IPS DF 6.9 (cell line): ENCODE measurements at regions not wholly inside any gene's neighbourhood (a gene's known extent, or its start where the extent isn't known, plus 50 kb on each side); places are given as distances from the start of the nearest gene placed in this dataset.
A peak's percentile ranks its signal among the peaks of the same experiment; 100 is the strongest.

Experiments used
- DNase-seq: peaks from one replicate; pipeline ENCODE4 v3.0.0-alpha.2; 2013; ENCODE audit warnings: low read depth, low spot score
- H3K27ac ChIP-seq: one replicate; pipeline ENCODE4 v1.5.1; 2013; ENCODE audit warnings: low read length, control low read depth
- H3K27me3 ChIP-seq: 2 replicates; pipeline ENCODE4 v1.6.1; 2013; ENCODE audit warnings: mild to moderate bottlenecking, low read length; ENCODE audit not compliant: control insufficient read depth, insufficient read depth
- H3K36me3 ChIP-seq: 2 replicates; pipeline ENCODE4 v1.6.1; 2013; ENCODE audit warnings: low read length; ENCODE audit not compliant: control insufficient read depth, insufficient read depth
- H3K4me1 ChIP-seq: 2 replicates; pipeline ENCODE4 v1.6.1; 2013; ENCODE audit warnings: low read length; ENCODE audit not compliant: control insufficient read depth, insufficient read depth
- H3K4me3 ChIP-seq: 2 replicates; pipeline ENCODE4 v1.5.1; 2013; ENCODE audit warnings: mild to moderate bottlenecking, low read length
- H3K9me3 ChIP-seq: 2 replicates; pipeline ENCODE4 v1.6.1; 2013; ENCODE audit warnings: low read length, inconsistent platforms; ENCODE audit not compliant: control insufficient read depth, insufficient read depth
- WGBS: extraction: QIAGEN DNeasy Blood & Tissue Kit; methylation state at CpG from one replicate; pipeline ENCODE4 v1.1.7; 2013; ENCODE audit warnings: mixed read lengths, missing lambda C conversion rate; ENCODE audit not compliant: insufficient read length, insufficient coverage; 5-methylcytosine and 5-hydroxymethylcytosine counted together

DNA sequence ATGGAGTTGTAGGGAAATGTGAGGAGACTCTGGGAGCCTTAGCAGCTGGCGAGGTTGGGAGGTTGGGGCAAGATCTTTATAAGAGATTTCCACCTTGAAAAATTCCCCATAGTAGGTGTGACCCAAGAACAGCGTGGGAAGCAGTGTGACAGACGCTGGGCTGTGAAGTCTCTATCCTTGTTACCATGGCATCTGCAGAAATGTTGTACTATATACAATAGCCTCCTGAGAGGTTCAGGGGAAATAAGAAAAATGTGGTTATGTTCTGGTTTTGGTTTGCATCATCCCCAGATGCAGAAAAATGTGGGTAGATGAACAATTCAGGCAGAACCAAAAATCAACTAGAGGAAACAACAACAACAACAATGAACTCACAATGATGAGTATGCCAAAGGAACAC, 498.6 kb downstream of the SH2D4B start:
- H3K27me3 ChIP-seq = no peaks in the 10 kb centered on the region
- H3K9me3 ChIP-seq = no peaks in the 10 kb centered on the region
- WGBS = no CpG with 5 or more reads among the region's 3 CpGs
- no peak for DNase-seq
- no peaks in the 10 kb centered on the region for H3K4me1 ChIP-seq
- no peak overlapping the region for H3K4me3 ChIP-seq
- H3K36me3 ChIP-seq = no peaks in the 10 kb centered on the region
- H3K27ac ChIP-seq = no peak overlapping the region

DNA sequence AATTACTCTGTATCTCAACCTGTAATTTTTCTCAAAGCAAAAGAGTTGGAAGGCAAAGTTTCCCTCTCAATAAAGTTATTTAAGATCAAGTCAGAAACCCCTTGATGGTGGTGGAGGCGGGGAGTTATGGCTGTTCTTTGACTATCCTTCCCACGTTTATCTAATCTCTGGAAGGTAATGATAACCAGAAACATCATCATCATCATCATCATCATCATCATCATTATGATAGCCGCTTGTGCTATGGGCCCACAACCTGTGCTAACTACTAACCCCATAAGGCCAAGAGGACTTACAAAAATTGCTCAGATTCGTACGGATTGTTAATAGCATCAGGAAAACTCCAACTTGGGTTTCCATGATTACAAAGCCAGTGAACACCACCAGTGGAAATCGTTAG, 502.3 kb downstream of the SH2D4B start:
- Histone ChIP-seq H3K27ac (no peak overlapping the region), H3K36me3 (no peaks in the 10 kb centered on the region), H3K9me3 (no peaks in the 10 kb centered on the region), H3K4me3 (no peak overlapping the region), H3K4me1 (0 out of 2 replicates have a peak, but pooled peaks cover 2% of the 10 kb centered on the region), H3K27me3 (no peaks in the 10 kb centered on the region)
- WGBS = no CpG with 5 or more reads among the region's 6 CpGs
- DNase-seq = no peak

DNA sequence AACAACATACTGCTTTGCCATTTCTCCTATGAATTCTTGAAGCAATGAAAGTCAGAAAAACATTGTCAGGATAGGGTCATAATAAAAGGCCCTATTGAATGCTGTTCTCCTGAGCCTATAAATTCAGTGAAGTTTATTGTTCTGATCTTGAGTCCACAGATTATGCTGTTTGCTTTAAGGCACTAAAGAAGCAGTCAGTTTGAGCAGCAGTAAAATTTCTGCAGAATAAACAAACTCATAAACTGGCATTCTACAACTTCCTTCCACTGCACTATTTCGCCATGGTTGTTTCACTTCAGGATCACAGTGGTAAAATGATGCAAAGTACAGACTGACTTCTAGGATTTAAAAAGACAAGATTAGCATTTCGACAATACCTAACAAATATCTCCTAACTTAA, 503.2 kb downstream of the SH2D4B start:
- Histone ChIP-seq H3K4me1 (0 out of 2 replicates have a peak, but pooled peaks cover 2% of the 10 kb centered on the region), H3K4me3 (no peak overlapping the region), H3K9me3 (no peaks in the 10 kb centered on the region), H3K36me3 (no peaks in the 10 kb centered on the region), H3K27ac (no peak overlapping the region), H3K27me3 (no peaks in the 10 kb centered on the region)
- WGBS = 100% methylated on average over 1 of the region's 2 CpGs
- no peak for DNase-seq

DNA sequence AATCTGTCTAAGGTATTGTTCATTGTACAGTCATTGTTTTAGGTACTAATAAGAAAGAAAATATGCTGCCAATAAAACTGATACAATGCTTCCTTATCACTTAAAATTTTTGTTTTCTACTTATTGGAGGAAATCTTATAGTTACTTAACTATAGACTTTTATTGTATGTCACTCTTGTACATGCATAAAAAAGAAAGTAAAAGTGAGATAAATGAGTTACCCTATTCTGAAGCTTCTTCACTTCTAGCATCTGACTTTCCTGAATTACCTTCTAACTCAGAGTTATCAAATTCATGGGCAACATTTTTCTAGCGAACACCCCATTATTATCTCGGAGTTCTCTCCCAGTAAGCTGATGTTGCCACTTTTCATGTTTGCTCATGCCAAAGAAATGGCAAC, 504.9 kb downstream of the SH2D4B start:
- H3K27me3 ChIP-seq = no peaks in the 10 kb centered on the region
- no peak overlapping the region for H3K4me3 ChIP-seq
- H3K27ac ChIP-seq = no peak overlapping the region
- H3K4me1 ChIP-seq = 0 out of 2 replicates have a peak, but pooled peaks cover 2% of the 10 kb centered on the region
- no peaks in the 10 kb centered on the region for H3K9me3 ChIP-seq
- no peak for DNase-seq
- no peaks in the 10 kb centered on the region for H3K36me3 ChIP-seq
- WGBS = no CpG with 5 or more reads among the region's 2 CpGs

DNA sequence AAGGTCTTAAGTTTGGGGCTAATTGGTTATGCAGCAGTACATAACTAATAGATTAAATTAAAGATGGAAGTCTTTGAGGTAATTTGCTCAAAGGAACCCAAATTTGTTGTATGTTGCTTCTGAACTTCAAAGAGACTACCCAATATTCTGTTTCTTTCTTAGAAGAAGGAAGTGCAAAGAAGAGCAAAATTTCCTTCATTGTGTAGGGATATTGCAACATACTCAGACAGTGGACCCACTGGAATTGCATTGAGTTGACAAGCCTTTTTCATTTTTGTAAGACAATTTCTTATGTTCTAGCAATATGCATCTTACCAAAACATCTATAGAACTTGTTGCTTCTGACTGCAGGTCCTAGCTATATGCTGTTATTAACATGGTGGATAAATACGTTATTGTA, 527.8 kb downstream of the SH2D4B start:
- Histone ChIP-seq H3K4me1 (no peaks in the 10 kb centered on the region), H3K4me3 (no peak overlapping the region), H3K9me3 (no peaks in the 10 kb centered on the region), H3K27ac (no peak overlapping the region), H3K36me3 (no peaks in the 10 kb centered on the region), H3K27me3 (no peaks in the 10 kb centered on the region)
- no peak for DNase-seq
- WGBS = no CpG with 5 or more reads among the region's 1 CpG

DNA sequence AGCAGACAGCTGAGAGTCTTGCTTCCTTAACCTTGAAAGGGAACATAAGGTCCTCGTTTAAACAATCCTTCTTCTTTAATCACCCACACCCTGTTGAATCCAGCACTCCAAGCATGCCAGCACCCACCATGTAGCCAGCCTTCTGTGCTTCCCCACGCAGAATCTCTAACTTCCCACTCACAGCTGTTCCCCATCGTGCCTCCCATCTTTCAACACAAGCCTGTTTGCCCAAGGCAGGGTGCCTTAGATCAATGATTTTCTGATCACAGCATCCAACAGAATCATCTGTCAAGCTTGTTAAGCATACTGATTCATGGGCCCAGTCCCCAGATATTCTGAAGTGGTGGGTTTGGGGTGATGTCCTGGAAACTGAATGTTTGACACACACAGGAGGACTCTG, 530.8 kb downstream of the SH2D4B start:
- no peak for DNase-seq
- H3K9me3 ChIP-seq = no peaks in the 10 kb centered on the region
- no CpG with 5 or more reads among the region's 3 CpGs for WGBS

DNA sequence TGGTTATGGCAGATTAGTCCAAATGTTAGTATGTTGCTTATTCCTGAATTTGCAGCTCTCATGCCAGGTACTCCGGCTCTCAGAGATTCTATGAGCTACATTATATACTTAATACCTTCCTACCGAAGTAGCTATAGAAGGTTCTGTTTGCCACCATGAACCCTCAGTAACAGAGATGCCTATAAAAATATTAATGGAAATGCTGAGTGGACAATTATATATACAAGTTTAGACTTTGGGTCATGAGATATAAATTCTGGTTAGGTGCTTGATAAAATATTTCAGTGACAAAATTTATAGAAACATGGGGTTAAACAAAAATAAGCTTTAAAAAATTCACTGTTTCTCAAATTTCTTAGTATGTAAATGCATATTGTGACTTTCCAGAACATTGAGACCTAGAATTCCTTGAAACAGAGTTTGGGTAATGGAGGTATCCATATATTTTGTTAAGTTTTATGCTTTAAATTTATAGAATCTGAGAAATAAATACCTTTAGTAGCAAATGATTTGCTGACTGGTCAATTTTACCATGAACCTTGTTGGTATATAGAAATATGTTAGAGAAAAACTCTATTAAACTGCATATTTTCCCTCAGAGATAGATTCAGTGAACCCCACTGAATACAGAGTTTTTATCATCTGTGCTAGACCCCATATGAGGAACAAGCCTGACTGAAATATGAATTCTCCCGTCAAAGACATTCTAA, 533.5 kb downstream of the SH2D4B start:
- Histone ChIP-seq H3K27me3 (no peaks in the 10 kb centered on the region), H3K4me1 (no peaks in the 10 kb centered on the region), H3K9me3 (no peaks in the 10 kb centered on the region), H3K4me3 (no peak overlapping the region), H3K27ac (no peak overlapping the region), H3K36me3 (no peaks in the 10 kb centered on the region)
- no peak for DNase-seq
- WGBS = no CpG with 5 or more reads among the region's 3 CpGs

More for the DNA sequence above, 530.8 kb downstream of the SH2D4B start:
- Histone ChIP-seq H3K4me1 (no peaks in the 10 kb centered on the region), H3K27me3 (no peaks in the 10 kb centered on the region), H3K36me3 (no peaks in the 10 kb centered on the region), H3K27ac (no peak overlapping the region), H3K4me3 (no peak overlapping the region)

DNA sequence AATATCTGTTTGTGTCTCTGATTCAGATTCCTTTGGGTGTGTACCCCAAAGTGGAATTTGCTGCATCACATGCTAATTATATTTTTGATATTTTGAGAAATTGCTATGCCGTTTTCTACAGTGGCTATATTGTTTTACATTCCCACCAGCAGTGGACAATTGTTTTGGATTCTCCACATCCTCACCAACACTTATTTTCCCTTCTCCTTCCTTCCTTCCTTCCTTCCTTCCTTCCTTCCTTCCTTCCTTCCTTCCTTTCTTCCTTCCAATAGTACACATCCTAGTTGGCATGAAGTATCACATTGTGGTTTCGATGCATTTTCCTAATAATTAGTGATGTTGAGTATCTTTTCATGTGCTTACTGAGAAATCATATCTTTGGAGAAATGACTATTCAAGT, 535.5 kb downstream of the SH2D4B start:
- H3K9me3 ChIP-seq = no peaks in the 10 kb centered on the region
- no peaks in the 10 kb centered on the region for H3K36me3 ChIP-seq
- DNase-seq = no peak
- no peaks in the 10 kb centered on the region for H3K27me3 ChIP-seq
- no peaks in the 10 kb centered on the region for H3K4me1 ChIP-seq
- no peak overlapping the region for H3K4me3 ChIP-seq
- WGBS = no CpG with 5 or more reads among the region's 2 CpGs
- no peak overlapping the region for H3K27ac ChIP-seq

DNA sequence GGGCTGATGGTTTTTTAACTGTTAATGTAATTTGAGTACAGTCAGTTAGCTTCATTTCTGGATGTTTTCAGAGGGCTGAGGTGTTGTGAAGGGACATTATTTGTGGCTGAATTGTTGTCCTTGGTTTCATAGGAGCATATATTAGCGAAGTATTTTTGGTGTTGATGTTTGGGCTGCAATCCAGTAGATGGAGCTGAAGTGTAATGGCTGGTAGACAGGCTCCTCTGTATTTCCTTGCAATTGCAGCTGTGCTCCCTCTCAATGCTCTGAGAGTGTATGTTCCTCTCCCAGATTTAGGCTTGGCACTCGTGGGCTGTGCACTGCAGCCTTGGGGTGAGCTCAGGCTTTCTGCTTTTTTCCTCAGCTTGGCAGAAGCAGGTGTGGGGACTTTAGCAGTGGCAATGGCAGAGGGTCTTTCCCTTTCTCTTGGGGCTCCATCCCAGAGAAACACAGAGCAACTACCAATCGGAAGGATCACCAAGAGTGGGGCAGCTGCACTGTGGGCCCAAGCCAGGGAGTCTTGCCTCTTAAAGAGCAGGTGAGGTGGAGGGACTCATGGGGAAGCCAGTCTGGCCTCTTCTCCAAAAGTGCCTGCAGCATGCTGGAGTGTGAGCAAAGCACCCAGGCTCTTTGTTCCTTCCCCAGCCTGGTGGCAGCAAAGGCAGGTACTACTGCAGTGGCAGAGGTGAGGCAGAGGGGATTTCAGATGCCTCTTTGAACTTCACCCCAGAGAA, 544.4 kb downstream of the SH2D4B start:
- DNase-seq = peak; percentile 22

DNA sequence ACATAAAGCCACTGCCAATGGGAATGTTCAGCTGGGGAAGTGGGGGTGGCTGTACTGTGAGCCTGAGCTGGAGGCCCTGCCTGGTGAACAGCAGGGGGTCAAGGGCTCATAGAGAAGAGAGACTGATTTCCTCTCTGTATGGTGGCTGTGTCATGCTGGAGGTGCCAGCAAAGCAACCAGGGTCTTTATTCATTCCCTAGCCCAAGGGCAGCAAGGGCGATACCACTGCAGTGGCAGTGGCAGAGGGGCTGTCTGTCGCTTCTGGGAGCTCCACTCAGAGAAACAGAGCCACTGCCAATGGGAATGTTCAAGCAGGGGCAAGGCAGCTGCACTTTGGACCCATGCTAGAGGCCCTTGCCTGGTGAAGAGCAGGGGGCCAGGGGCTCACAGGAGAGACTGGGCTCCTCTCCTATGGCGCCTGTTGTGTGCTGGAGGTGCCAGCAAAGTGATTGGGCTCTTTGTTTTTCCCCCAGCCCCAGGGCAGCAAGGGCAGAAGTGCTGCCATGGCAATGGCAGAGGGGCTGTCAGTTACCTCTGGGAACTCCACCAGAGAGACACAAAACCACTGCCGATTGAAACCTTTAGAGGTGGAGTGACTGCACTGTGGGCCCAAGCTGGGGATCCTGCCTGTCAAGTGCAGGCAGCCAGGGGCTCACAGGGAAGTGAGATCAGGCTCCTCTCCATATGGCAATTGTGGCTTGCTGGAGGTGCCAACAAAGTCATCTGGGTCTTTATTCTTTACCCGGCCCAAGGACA, 545.1 kb downstream of the SH2D4B start:
- H3K4me1 ChIP-seq = no peaks in the 10 kb centered on the region
- no CpG with 5 or more reads among the region's 5 CpGs for WGBS
- no peak overlapping the region for H3K4me3 ChIP-seq
- H3K36me3 ChIP-seq = no peaks in the 10 kb centered on the region
- no peaks in the 10 kb centered on the region for H3K27me3 ChIP-seq
- no peaks in the 10 kb centered on the region for H3K9me3 ChIP-seq
- H3K27ac ChIP-seq = no peak overlapping the region
- no peak for DNase-seq

More for the DNA sequence above, 544.4 kb downstream of the SH2D4B start:
- Histone ChIP-seq H3K9me3 (no peaks in the 10 kb centered on the region), H3K36me3 (no peaks in the 10 kb centered on the region), H3K27me3 (no peaks in the 10 kb centered on the region), H3K4me3 (no peak overlapping the region), H3K27ac (no peak overlapping the region), H3K4me1 (no peaks in the 10 kb centered on the region)
- no CpG with 5 or more reads among the region's 3 CpGs for WGBS
